HL-60 (cell line): ENCODE measurements at regions not wholly inside any gene's neighbourhood (a gene's known extent, or its start where the extent isn't known, plus 50 kb on each side); places are given as distances from the start of the nearest gene placed in this dataset.
A peak's percentile ranks its signal among the peaks of the same experiment; 100 is the strongest.

ENCODE experiments used
- DNase-seq, 2 experiments: peaks; one replicate each; pipeline ENCODE4 v3.0.0-alpha.2; 2010 to 2020; ENCODE audit warnings: low read depth in 1 of 2, low spot score in 1 of 2
- H3K27ac ChIP-seq: fragments of 250-450 bp; sonication (Bioruptor Pico); replicated peaks from 2 replicates; pipeline ENCODE4 v1.5.1; 2020; ENCODE audit warnings: mild to moderate bottlenecking, moderate library complexity
- H3K27me3 ChIP-seq: fragments of 250-450 bp; sonication (Bioruptor Pico); 2 replicates; pipeline ENCODE4 v1.5.1; 2021; ENCODE audit warnings: mild to moderate bottlenecking, moderate library complexity; ENCODE audit not compliant: insufficient read depth, poor library complexity, severe bottlenecking
- H3K4me3 ChIP-seq: replicated peaks from 2 replicates; pipeline ENCODE4 v1.5.1; 2011; ENCODE audit warnings: mild to moderate bottlenecking, control low read depth, low read length; ENCODE audit not compliant: insufficient read depth
- CTCF ChIP-seq: IDR thresholded peaks from one replicate; pipeline ENCODE4 v1.5.1; 2011; ENCODE audit warnings: low read length, control low read depth, inconsistent platforms; ENCODE audit not compliant: insufficient read depth
- GABPA ChIP-seq: IDR thresholded peaks from 2 replicates; pipeline ENCODE4 v1.6.1; 2012; ENCODE audit warnings: low read depth
- POLR2AphosphoS5 ChIP-seq: IDR thresholded peaks from 2 replicates; pipeline ENCODE4 v1.6.1; 2012; ENCODE audit warnings: low read depth
- REST ChIP-seq: IDR thresholded peaks from 2 replicates; pipeline ENCODE4 v1.6.1; 2012; ENCODE audit warnings: low read depth; ENCODE audit not compliant: insufficient replicate concordance
- SPI1 ChIP-seq: IDR thresholded peaks from 2 replicates; pipeline ENCODE4 v1.6.1; 2012; ENCODE audit warnings: low read depth, mild to moderate bottlenecking, borderline replicate concordance

- TF ChIP-seq SPI1 = no peak
- TF ChIP-seq CTCF = peak; percentile 34
- no peak for TF ChIP-seq POLR2AphosphoS5
- TF ChIP-seq REST = no peak
- no peak for TF ChIP-seq GABPA
- Histone ChIP-seq H3K4me3 (no peak overlapping the region), H3K27me3 (no peaks in the 10 kb centered on the region), H3K27ac (no peak overlapping the region)
- peak; percentile 25 to 38 for DNase-seq
Measured at GRCh38 chr6:44593539-44593944, 206.0 kb downstream of the CDC5L start.

GRCh38 chr6:44594481-44594880 lies 207.0 kb downstream of the CDC5L start:
- DNase-seq = no peak

GRCh38 chr6:44598679-44599078 lies 211.2 kb downstream of the CDC5L start:
- no peak for DNase-seq
- Histone ChIP-seq H3K27me3 (no peaks in the 10 kb centered on the region), H3K27ac (no peak overlapping the region), H3K4me3 (no peak overlapping the region)
- TF ChIP-seq POLR2AphosphoS5 (no peak), GABPA (no peak), REST (no peak)

More at GRCh38 chr6:44594481-44594880, 207.0 kb downstream of the CDC5L start:
- no peak for TF ChIP-seq CTCF
- TF ChIP-seq GABPA = no peak
- TF ChIP-seq REST = no peak
- TF ChIP-seq SPI1 = no peak
- no peak for TF ChIP-seq POLR2AphosphoS5
- H3K27me3 ChIP-seq = no peaks in the 10 kb centered on the region
- no peak overlapping the region for H3K27ac ChIP-seq
- H3K4me3 ChIP-seq = no peak overlapping the region

GRCh38 chr6:44599672-44600071 lies 212.2 kb downstream of the CDC5L start:
- no peak overlapping the region for H3K4me3 ChIP-seq
- no peak overlapping the region for H3K27ac ChIP-seq
- TF ChIP-seq REST = no peak
- no peak for TF ChIP-seq SPI1
- no peak for TF ChIP-seq POLR2AphosphoS5
- no peak for TF ChIP-seq CTCF
- TF ChIP-seq GABPA = no peak
- DNase-seq = no peak
- H3K27me3 ChIP-seq = no peaks in the 10 kb centered on the region
